B cell (primary cell): ENCODE measurements at regions not wholly inside any gene's neighbourhood (a gene's known extent, or its start where the extent isn't known, plus 50 kb on each side); places are given as distances from the start of the nearest gene placed in this dataset.

ENCODE experiments used
- ATAC-seq: fragments of 200-7000 bp; cut with Tn5 transposase; one replicate; pipeline ENCODE4 v1.10.0; 2021; ENCODE audit warnings: low read depth, mild to moderate bottlenecking, moderate number of reproducible peaks, moderate library complexity
- CTCF ChIA-PET: fragments of 350-600 bp; sonication (Branson Sonifier 250); formaldehyde crosslinking; loops from one replicate; lab custom pipeline; 2021; ENCODE audit warnings: antibody characterized with exemption, inconsistent platforms; lab: Charles Lee
- POLR2A ChIA-PET: fragments of 350-600 bp; sonication (Branson Sonifier 250); formaldehyde crosslinking; loops from one replicate; lab custom pipeline; 2021; ENCODE audit warnings: antibody characterized with exemption; lab: Charles Lee
- DNase-seq: peaks from one replicate; pipeline ENCODE4 v3.0.0; 2013
- H2AFZ ChIP-seq: 2 replicates; pipeline ENCODE4 v1.6.1; 2012; ENCODE audit warnings: mild to moderate bottlenecking, low read depth, low read length; ENCODE audit not compliant: insufficient read depth, poor library complexity, severe bottlenecking
- H3K27ac ChIP-seq, 2 donors: 1 replicate in 1 of 2; 2 replicates in 1 of 2; pipeline ENCODE4 v1.5.1; 2012 to 2013; ENCODE audit warnings: low read length in 2 of 2, mild to moderate bottlenecking in 2 of 2, moderate library complexity in 1 of 2
- H3K27me3 ChIP-seq, 4 experiments: fragments of 200-600 bp in 1 of 4; sonication (generic) in 1 of 4; replicated peaks in 1 of 4; 1 replicate in 2 of 4; 2 replicates in 2 of 4; pipeline versions ENCODE4 v1.6.1 to v1.7.0; 2013 to 2016; ENCODE audit warnings: low read length in 3 of 4, mild to moderate bottlenecking in 2 of 4, mixed read lengths in 1 of 4, moderate library complexity in 1 of 4; ENCODE audit not compliant: insufficient read depth in 4 of 4, control insufficient read depth in 3 of 4; ENCODE audit errors: control extremely low read depth in 1 of 4
- H3K36me3 ChIP-seq, 2 experiments: replicated peaks in 1 of 2; 1 replicate in 1 of 2; 2 replicates in 1 of 2; pipeline versions ENCODE4 v1.6.1 to v1.7.1; 2013; ENCODE audit warnings: low read length in 1 of 2; ENCODE audit not compliant: insufficient read depth in 2 of 2, control insufficient read depth in 1 of 2; ENCODE audit errors: control extremely low read depth in 1 of 2, extremely low read depth in 1 of 2
- H3K4me1 ChIP-seq, 2 donors: fragments of 200-600 bp in 1 of 2; sonication (generic) in 1 of 2; 1 replicate in 1 of 2; 2 replicates in 1 of 2; pipeline versions ENCODE4 v1.5.1 to v1.6.1; 2013 to 2017; ENCODE audit warnings: low read length in 2 of 2; ENCODE audit not compliant: control insufficient read depth in 2 of 2, insufficient read depth in 2 of 2
- H3K4me2 ChIP-seq: replicated peaks from 2 replicates; pipeline ENCODE3; 2012; ENCODE audit warnings: mild to moderate bottlenecking, low read depth, low read length; ENCODE audit not compliant: poor library complexity, severe bottlenecking
- H3K4me3 ChIP-seq, 5 experiments: fragments of 200-600 bp in 1 of 5; sonication (generic) in 1 of 5; 1 replicate in 3 of 5; 2 replicates in 2 of 5; pipeline versions ENCODE4 v1.5.1 to v1.7.0; 2011 to 2016; ENCODE audit warnings: low read length in 4 of 5, mild to moderate bottlenecking in 4 of 5, low read depth in 2 of 5, control low read depth in 1 of 5, moderate library complexity in 1 of 5; ENCODE audit not compliant: insufficient read depth in 1 of 5; ENCODE audit errors: control extremely low read depth in 1 of 5, extremely low read depth in 1 of 5
- H3K79me2 ChIP-seq: fragments of 200-600 bp; sonication (generic); one replicate; pipeline ENCODE4 v1.6.0; 2016; ENCODE audit warnings: low read length; ENCODE audit not compliant: control insufficient read depth, insufficient read depth
- H3K9ac ChIP-seq: fragments of 200-600 bp; sonication (generic); 2 replicates; pipeline ENCODE4 v1.6.1; 2017; ENCODE audit warnings: mild to moderate bottlenecking, low read length, moderate library complexity
- H3K9me3 ChIP-seq, 3 donors: one replicate each; pipeline versions ENCODE4 v1.6.1 to v1.7.1; 2013; ENCODE audit warnings: low read length in 2 of 3; ENCODE audit not compliant: control insufficient read depth in 2 of 3, insufficient read depth in 1 of 3; ENCODE audit errors: control extremely low read depth in 1 of 3
- H4K20me1 ChIP-seq: 2 replicates; pipeline ENCODE4 v1.6.0; 2012; ENCODE audit warnings: mild to moderate bottlenecking, low read length; ENCODE audit not compliant: insufficient read depth, control insufficient read depth, poor library complexity, severe bottlenecking
- H3K27ac Mint-ChIP-seq: one replicate; pipeline ENCODE4 v1.8.0; 2021; ENCODE audit warnings: mixed read lengths
- H3K27me3 Mint-ChIP-seq: one replicate; pipeline ENCODE4 v1.8.0; 2021; ENCODE audit warnings: mixed read lengths
- H3K4me1 Mint-ChIP-seq: one replicate; pipeline ENCODE4 v1.8.0; 2021; ENCODE audit warnings: mixed read lengths
- H3K4me3 Mint-ChIP-seq: one replicate; pipeline ENCODE4 v1.8.0; 2021; ENCODE audit warnings: mixed read lengths
- H3K9me3 Mint-ChIP-seq: one replicate; pipeline ENCODE4 v1.8.0; 2022; ENCODE audit warnings: mixed read lengths; ENCODE audit not compliant: insufficient read depth
- EZH2 ChIP-seq: IDR thresholded peaks from 2 replicates; pipeline ENCODE4 v1.6.1; 2012; ENCODE audit warnings: borderline replicate concordance, low read depth, mild to moderate bottlenecking, moderate library complexity, low read length; ENCODE audit not compliant: insufficient read depth, poor library complexity, severe bottlenecking
- WGBS: methylation state at CpG from one replicate; pipeline ENCODE4 v1.1.5; 2013; ENCODE audit warnings: missing lambda C conversion rate; ENCODE audit not compliant: insufficient coverage; 5-methylcytosine and 5-hydroxymethylcytosine counted together
- intact Hi-C: fragments of 100-400 bp; cut with micrococcal nuclease; formaldehyde crosslinking; loops from one replicate; pipeline ENCODE4 v1.10.0; 2022
- TF ChIP-seq, protein P1 (sequence below): fragments of 200-600 bp; IDR thresholded peaks from one replicate; pipeline ENCODE4 v1.8.0; 2022; ENCODE audit warnings: antibody characterized with exemption, mild to moderate bottlenecking

GRCh38 chr14:97618917-97619690 is 821.9 kb downstream of the VRK1 start:
- no peak for DNase-seq

DNA sequence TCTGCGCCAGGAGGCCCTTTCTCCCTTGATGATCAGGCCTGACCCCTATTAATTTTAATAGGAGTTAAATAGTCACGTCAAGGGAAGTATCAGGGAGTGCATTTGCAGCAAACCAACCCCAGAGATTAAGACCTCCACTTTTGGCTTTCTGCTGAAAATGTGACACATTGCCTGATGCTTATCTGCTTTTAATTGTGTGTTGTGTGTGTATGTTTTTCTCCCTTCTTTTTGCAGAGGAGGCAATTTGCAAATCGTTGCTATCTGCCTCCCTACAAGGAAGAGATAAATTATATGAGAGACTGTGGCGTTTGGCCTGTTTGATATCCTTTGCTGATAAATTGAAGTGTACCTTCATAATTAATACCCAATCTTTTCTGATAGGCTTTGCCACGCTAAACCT is 822.9 kb downstream of the VRK1 start:
- H3K9ac ChIP-seq, result no peak overlapping the region
- no peak overlapping the region for H2AFZ ChIP-seq
- Mint-ChIP-seq H3K4me1 (peaks cover 2% of the 10 kb centered on the region), H3K27me3 (no peaks in the 10 kb centered on the region), H3K27ac (no peak overlapping the region), H3K4me3 (no peak overlapping the region), H3K9me3 (no peaks in the 10 kb centered on the region)
- no peak overlapping the region for H3K4me3 ChIP-seq
- H3K4me1 ChIP-seq, result no peaks in the 10 kb centered on the region
- intact Hi-C loops, result no loop called here
- no peak for TF ChIP-seq EZH2
- TF ChIP-seq, protein P1, sequence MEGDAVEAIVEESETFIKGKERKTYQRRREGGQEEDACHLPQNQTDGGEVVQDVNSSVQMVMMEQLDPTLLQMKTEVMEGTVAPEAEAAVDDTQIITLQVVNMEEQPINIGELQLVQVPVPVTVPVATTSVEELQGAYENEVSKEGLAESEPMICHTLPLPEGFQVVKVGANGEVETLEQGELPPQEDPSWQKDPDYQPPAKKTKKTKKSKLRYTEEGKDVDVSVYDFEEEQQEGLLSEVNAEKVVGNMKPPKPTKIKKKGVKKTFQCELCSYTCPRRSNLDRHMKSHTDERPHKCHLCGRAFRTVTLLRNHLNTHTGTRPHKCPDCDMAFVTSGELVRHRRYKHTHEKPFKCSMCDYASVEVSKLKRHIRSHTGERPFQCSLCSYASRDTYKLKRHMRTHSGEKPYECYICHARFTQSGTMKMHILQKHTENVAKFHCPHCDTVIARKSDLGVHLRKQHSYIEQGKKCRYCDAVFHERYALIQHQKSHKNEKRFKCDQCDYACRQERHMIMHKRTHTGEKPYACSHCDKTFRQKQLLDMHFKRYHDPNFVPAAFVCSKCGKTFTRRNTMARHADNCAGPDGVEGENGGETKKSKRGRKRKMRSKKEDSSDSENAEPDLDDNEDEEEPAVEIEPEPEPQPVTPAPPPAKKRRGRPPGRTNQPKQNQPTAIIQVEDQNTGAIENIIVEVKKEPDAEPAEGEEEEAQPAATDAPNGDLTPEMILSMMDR, result no peak
- CTCF ChIA-PET, result no interaction called here
- no peaks in the 10 kb centered on the region for H3K27me3 ChIP-seq
- ATAC-seq (no peak), DNase-seq (no peak)
- POLR2A ChIA-PET, result no interaction called here
- WGBS, result 83% methylated on average over 1 of the region's 5 CpGs
- H3K27ac ChIP-seq, result no peak overlapping the region
- H3K79me2 ChIP-seq, result no peaks in the 10 kb centered on the region
- no peaks in the 10 kb centered on the region for H4K20me1 ChIP-seq
- no peaks in the 10 kb centered on the region for H3K36me3 ChIP-seq
- peaks cover 0 to 5% (median 4%) of the 10 kb centered on the region in 3 donors for H3K9me3 ChIP-seq
- no peak overlapping the region for H3K4me2 ChIP-seq

More at GRCh38 chr14:97618917-97619690, 821.9 kb downstream of the VRK1 start:
- WGBS, result no CpG with 5 or more reads among the region's 1 CpG
- Histone ChIP-seq H3K36me3 (no peaks in the 10 kb centered on the region), H3K4me1 (no peaks in the 10 kb centered on the region), H3K27ac (no peak overlapping the region), H3K79me2 (no peaks in the 10 kb centered on the region), H3K9ac (no peak overlapping the region), H3K4me3 (no peak overlapping the region), H4K20me1 (no peaks in the 10 kb centered on the region), H3K9me3 (peaks cover 2 to 11% (median 8%) of the 10 kb centered on the region in 3 donors), H2AFZ (no peak overlapping the region), H3K27me3 (no peaks in the 10 kb centered on the region), H3K4me2 (no peak overlapping the region)
- intact Hi-C loops, result no loop called here
- no peak for TF ChIP-seq EZH2
- TF ChIP-seq, protein P1, result no peak
- ATAC-seq, result no peak
- Mint-ChIP-seq H3K4me1 (peaks cover 2% of the 10 kb centered on the region), H3K27me3 (no peaks in the 10 kb centered on the region), H3K27ac (no peak overlapping the region), H3K4me3 (no peak overlapping the region), H3K9me3 (peaks cover 1% of the 10 kb centered on the region)
- CTCF ChIA-PET, result interaction anchor here (0.7 kb wide), 1 partner anchor 33 kb away, joined by 3 read pairs; no protein-coding TSS in a partner anchor
- POLR2A ChIA-PET, result no interaction called here
